Loucy (cell line): ENCODE measurements at regions not wholly inside any gene's neighbourhood (a gene's known extent, or its start where the extent isn't known, plus 50 kb on each side); places are given as distances from the start of the nearest gene placed in this dataset.

Experiments
- H2AFZ ChIP-seq: fragments of 200-600 bp; sonication (generic); 2 replicates; pipeline ENCODE4 v1.6.0; 2016; ENCODE audit warnings: antibody characterized with exemption, mild to moderate bottlenecking, low read length, moderate library complexity
- H3F3A ChIP-seq: fragments of 200-600 bp; 2 replicates; pipeline ENCODE4 v1.6.0; 2016; ENCODE audit warnings: antibody characterized with exemption, low read depth, mild to moderate bottlenecking
- H3K27me3 ChIP-seq: fragments of 200-600 bp; sonication (generic); 2 replicates; pipeline ENCODE4 v1.6.1; 2014; ENCODE audit warnings: low read length, mild to moderate bottlenecking; ENCODE audit not compliant: insufficient read depth, poor library complexity, severe bottlenecking
- H3K36me3 ChIP-seq: fragments of 200-600 bp; sonication (generic); 2 replicates; pipeline ENCODE4 v1.6.1; 2016; ENCODE audit warnings: low read length; ENCODE audit not compliant: insufficient read depth
- H3K4me1 ChIP-seq: fragments of 200-600 bp; sonication (generic); 2 replicates; pipeline ENCODE4 v1.5.1; 2014; ENCODE audit warnings: low read length, mild to moderate bottlenecking; ENCODE audit not compliant: insufficient read depth, poor library complexity, severe bottlenecking
- H3K4me2 ChIP-seq: fragments of 200-600 bp; sonication (generic); 2 replicates; pipeline ENCODE4 v1.6.0; 2014; ENCODE audit warnings: antibody characterized with exemption, low read length, low read depth, mild to moderate bottlenecking; ENCODE audit not compliant: poor library complexity, severe bottlenecking
- H3K4me3 ChIP-seq: fragments of 200-600 bp; sonication (generic); 2 replicates; pipeline ENCODE4 v1.5.1; 2014; ENCODE audit warnings: low read length, mild to moderate bottlenecking, mixed read lengths; ENCODE audit not compliant: poor library complexity, severe bottlenecking
- H3K79me2 ChIP-seq: fragments of 200-600 bp; sonication (generic); 2 replicates; pipeline ENCODE4 v1.6.1; 2014; ENCODE audit warnings: low read length; ENCODE audit not compliant: insufficient read depth
- H3K9ac ChIP-seq: fragments of 200-600 bp; sonication (generic); 2 replicates; pipeline ENCODE4 v1.6.0; 2014; ENCODE audit warnings: mild to moderate bottlenecking, low read depth, low read length, moderate library complexity; ENCODE audit not compliant: poor library complexity, severe bottlenecking
- H3K9me2 ChIP-seq: fragments of 200-600 bp; sonication (generic); replicated peaks from 2 replicates; pipeline ENCODE4 v1.6.1; 2016; ENCODE audit warnings: low read depth, low read length, mixed read lengths
- H3K9me3 ChIP-seq: fragments of 200-600 bp; sonication (generic); 2 replicates; pipeline ENCODE4 v1.6.1; 2014; ENCODE audit warnings: mild to moderate bottlenecking, antibody characterized with exemption, low read length, low read depth; ENCODE audit not compliant: insufficient read depth
- H4K20me1 ChIP-seq: fragments of 200-600 bp; sonication (generic); 2 replicates; pipeline ENCODE4 v1.6.0; 2014; ENCODE audit warnings: antibody characterized with exemption, low read length, mild to moderate bottlenecking; ENCODE audit not compliant: insufficient read depth, poor library complexity, severe bottlenecking
- CTCF ChIP-seq: fragments of 200-600 bp; sonication (generic); conservative IDR thresholded peaks from 2 replicates; pipeline ENCODE4 v1.5.1; 2014; ENCODE audit warnings: mild to moderate bottlenecking, antibody characterized with exemption, low read length
- EZH2phosphoT487 ChIP-seq: fragments of 200-600 bp; IDR thresholded peaks from 2 replicates; pipeline ENCODE4 v1.6.1; 2018; ENCODE audit warnings: antibody characterized with exemption, mild to moderate bottlenecking, moderate library complexity, borderline replicate concordance

DNA sequence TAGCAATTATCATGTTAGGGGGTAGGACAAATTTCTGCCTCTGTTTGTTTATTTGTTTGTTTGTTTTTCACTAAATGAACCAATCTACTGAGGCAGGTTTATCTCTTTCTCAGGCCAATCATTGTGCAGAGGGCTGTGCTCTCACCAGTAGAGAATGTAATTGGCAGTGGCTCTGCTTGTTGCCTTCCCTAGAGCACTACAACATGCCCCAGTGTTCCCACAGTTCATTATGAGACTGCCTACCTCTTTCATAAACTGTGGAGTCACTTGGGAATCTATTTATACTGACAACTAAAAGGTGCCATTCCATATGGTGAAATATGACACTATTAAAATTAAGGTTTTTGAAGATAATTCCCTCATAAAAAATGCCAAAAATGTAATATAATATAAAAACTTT lies 196.3 kb upstream of the ALCAM start:
- no peaks in the 10 kb centered on the region for H3K79me2 ChIP-seq

GRCh38 chr3:105174017-105174615 lies 192.6 kb upstream of the ALCAM start:
- Histone ChIP-seq H4K20me1 (no peaks in the 10 kb centered on the region), H3K36me3 (no peaks in the 10 kb centered on the region)
- TF ChIP-seq EZH2phosphoT487 (no peak), CTCF (no peak)

More for the DNA sequence above, 196.3 kb upstream of the ALCAM start:
- H3K9me3 ChIP-seq: no peaks in the 10 kb centered on the region
- no peaks in the 10 kb centered on the region for H3F3A ChIP-seq
- TF ChIP-seq CTCF (no peak), EZH2phosphoT487 (no peak)
- no peaks in the 10 kb centered on the region for H3K4me1 ChIP-seq
- no peaks in the 10 kb centered on the region for H3K27me3 ChIP-seq
- no peak overlapping the region for H3K9ac ChIP-seq
- no peaks in the 10 kb centered on the region for H3K9me2 ChIP-seq
- no peak overlapping the region for H3K4me2 ChIP-seq
- no peak overlapping the region for H2AFZ ChIP-seq
- no peak overlapping the region for H3K4me3 ChIP-seq
- no peaks in the 10 kb centered on the region for H3K36me3 ChIP-seq
- no peaks in the 10 kb centered on the region for H4K20me1 ChIP-seq

DNA sequence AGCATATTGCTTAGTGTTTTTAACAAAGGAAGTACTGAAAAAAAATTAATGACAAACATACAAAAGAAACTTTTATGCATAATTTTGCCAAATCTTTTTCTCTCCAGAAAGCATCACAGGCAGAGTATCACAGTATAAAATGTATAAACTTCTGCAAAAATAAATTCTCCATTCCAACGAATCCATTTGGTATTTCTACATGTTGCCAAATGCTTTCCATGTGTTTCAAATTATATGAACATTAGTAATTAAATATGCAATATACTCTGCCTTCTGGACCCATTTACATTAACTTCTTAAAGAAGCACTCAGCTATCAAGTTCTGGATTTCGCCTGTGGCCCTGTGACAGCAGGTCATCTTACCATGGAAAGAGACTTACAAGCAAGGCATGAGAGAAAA lies 189.1 kb upstream of the ALCAM start:
- H3K9me2 ChIP-seq: no peaks in the 10 kb centered on the region
- no peaks in the 10 kb centered on the region for H3K36me3 ChIP-seq
- H3F3A ChIP-seq: no peaks in the 10 kb centered on the region
- no peak overlapping the region for H2AFZ ChIP-seq
- H3K4me1 ChIP-seq: no peaks in the 10 kb centered on the region
- TF ChIP-seq CTCF (no peak), EZH2phosphoT487 (no peak)
- no peak overlapping the region for H3K9ac ChIP-seq
- H3K9me3 ChIP-seq: no peaks in the 10 kb centered on the region
- no peak overlapping the region for H3K4me3 ChIP-seq
- no peaks in the 10 kb centered on the region for H3K79me2 ChIP-seq
- no peaks in the 10 kb centered on the region for H4K20me1 ChIP-seq
- H3K4me2 ChIP-seq: no peak overlapping the region
- no peaks in the 10 kb centered on the region for H3K27me3 ChIP-seq

More at GRCh38 chr3:105174017-105174615, 192.6 kb upstream of the ALCAM start:
- H3F3A ChIP-seq: no peaks in the 10 kb centered on the region
- no peak overlapping the region for H3K4me2 ChIP-seq
- H3K79me2 ChIP-seq: no peaks in the 10 kb centered on the region
- no peak overlapping the region for H2AFZ ChIP-seq
- H3K4me1 ChIP-seq: no peaks in the 10 kb centered on the region
- H3K9ac ChIP-seq: no peak overlapping the region
- H3K9me3 ChIP-seq: no peaks in the 10 kb centered on the region
- no peaks in the 10 kb centered on the region for H3K27me3 ChIP-seq
- H3K9me2 ChIP-seq: no peaks in the 10 kb centered on the region
- no peak overlapping the region for H3K4me3 ChIP-seq
